Epidermal melanocyte (primary cell): ENCODE measurements at regions not wholly inside any gene's neighbourhood (a gene's known extent, or its start where the extent isn't known, plus 50 kb on each side); places are given as distances from the start of the nearest gene placed in this dataset.

ENCODE experiments used
- DNase-seq: peaks from one replicate; pipeline ENCODE4 v3.0.0; 2011; ENCODE audit warnings: low spot score; ENCODE audit not compliant: insufficient read length

GRCh38 chr6:67667637-67668422 lies 967.3 kb upstream of the ADGRB3 start:
- DNase-seq: no peak

GRCh38 chr6:67666177-67666964 lies 968.7 kb upstream of the ADGRB3 start:
- no peak for DNase-seq

- DNase-seq: no peak
These were observed 970.1 kb upstream of the ADGRB3 start for GRCh38 chr6:67664942-67665341.

- DNase-seq: no peak
These were observed 971.8 kb upstream of the ADGRB3 start for GRCh38 chr6:67663105-67663895.

- DNase-seq: no peak
These were observed 981.5 kb upstream of the ADGRB3 start for GRCh38 chr6:67653561-67653960.

- no peak for DNase-seq
These were observed 988.5 kb upstream of the ADGRB3 start for GRCh38 chr6:67646550-67646949.

- no peak for DNase-seq
These were observed 991.8 kb upstream of the ADGRB3 start for GRCh38 chr6:67643281-67643680.

GRCh38 chr6:67642582-67642981 lies 992.5 kb upstream of the ADGRB3 start:
- no peak for DNase-seq

- no peak for DNase-seq
These were observed 994.6 kb upstream of the ADGRB3 start for GRCh38 chr6:67640484-67640883.

GRCh38 chr6:67639161-67639560 lies 995.9 kb upstream of the ADGRB3 start:
- DNase-seq: no peak

- no peak for DNase-seq
These were observed 1000.9 kb upstream of the ADGRB3 start for GRCh38 chr6:67634199-67634598.

- DNase-seq: no peak
These were observed 1002.0 kb upstream of the ADGRB3 start for GRCh38 chr6:67633058-67633457.

- no peak for DNase-seq
These were observed 1004.9 kb upstream of the ADGRB3 start for GRCh38 chr6:67630146-67630545.

GRCh38 chr6:67629258-67629657 lies 1005.8 kb upstream of the ADGRB3 start:
- DNase-seq: no peak

GRCh38 chr6:67615796-67616195 lies 1019.3 kb upstream of the ADGRB3 start:
- no peak for DNase-seq

- no peak for DNase-seq
These were observed 1026.9 kb upstream of the ADGRB3 start for GRCh38 chr6:67608099-67608749.

- DNase-seq: no peak
These were observed 1027.9 kb upstream of the ADGRB3 start for GRCh38 chr6:67606906-67607828.

GRCh38 chr6:67594366-67594765 lies 1040.7 kb upstream of the ADGRB3 start:
- no peak for DNase-seq

- no peak for DNase-seq
These were observed 1041.8 kb upstream of the ADGRB3 start for GRCh38 chr6:67593247-67593646.

- no peak for DNase-seq
These were observed 1043.2 kb upstream of the ADGRB3 start for GRCh38 chr6:67591910-67592309.
